LNCAP (cell line): ENCODE measurements at regions not wholly inside any gene's neighbourhood (a gene's known extent, or its start where the extent isn't known, plus 50 kb on each side); places are given as distances from the start of the nearest gene placed in this dataset.

ENCODE experiments used
- TF ChIP-seq, protein P1 (sequence below): fragments of 450-650 bp; IDR thresholded peaks from 2 replicates; pipeline ENCODE4 v1.5.1; 2017; ENCODE audit warnings: mild to moderate bottlenecking

DNA sequence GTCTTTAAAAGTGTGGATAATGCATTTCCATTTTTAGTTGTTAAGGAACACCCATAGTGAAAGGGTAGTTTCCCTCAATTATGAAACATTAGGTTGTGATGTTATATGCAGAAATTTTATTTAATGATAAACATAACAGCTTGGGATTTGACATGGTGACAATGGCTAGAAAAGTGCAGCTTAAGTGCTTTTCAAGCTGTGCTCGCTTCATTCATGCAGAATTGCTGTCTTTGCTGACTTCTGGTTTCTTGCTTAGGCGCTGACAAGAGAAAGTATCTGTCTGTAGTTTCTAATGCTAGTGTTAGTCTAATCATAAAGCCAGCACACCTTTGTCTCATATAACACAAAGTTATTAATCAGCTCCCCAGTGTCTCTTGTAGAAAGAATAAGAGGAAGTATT is 170.0 kb downstream of the ARL5B start:
- TF ChIP-seq, protein P1, sequence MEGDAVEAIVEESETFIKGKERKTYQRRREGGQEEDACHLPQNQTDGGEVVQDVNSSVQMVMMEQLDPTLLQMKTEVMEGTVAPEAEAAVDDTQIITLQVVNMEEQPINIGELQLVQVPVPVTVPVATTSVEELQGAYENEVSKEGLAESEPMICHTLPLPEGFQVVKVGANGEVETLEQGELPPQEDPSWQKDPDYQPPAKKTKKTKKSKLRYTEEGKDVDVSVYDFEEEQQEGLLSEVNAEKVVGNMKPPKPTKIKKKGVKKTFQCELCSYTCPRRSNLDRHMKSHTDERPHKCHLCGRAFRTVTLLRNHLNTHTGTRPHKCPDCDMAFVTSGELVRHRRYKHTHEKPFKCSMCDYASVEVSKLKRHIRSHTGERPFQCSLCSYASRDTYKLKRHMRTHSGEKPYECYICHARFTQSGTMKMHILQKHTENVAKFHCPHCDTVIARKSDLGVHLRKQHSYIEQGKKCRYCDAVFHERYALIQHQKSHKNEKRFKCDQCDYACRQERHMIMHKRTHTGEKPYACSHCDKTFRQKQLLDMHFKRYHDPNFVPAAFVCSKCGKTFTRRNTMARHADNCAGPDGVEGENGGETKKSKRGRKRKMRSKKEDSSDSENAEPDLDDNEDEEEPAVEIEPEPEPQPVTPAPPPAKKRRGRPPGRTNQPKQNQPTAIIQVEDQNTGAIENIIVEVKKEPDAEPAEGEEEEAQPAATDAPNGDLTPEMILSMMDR, result no peak

DNA sequence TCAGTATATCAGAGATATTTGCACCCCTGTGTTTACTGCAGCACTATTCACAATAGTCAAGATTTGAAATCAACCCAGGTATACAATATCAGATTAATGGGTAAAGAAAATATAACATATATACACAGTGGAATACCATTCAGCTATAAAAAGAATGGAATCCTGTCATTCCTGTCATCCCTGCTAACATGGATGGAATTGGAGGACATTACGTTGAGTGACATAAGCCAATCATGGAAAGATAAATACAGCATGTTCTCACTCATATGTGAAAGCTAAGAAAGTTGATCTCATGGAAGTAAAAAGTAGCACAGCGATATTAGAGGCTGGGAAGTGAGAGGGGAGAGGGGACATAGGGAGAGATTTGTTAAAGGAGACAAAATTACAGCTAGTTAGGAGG is 171.0 kb downstream of the ARL5B start:
- TF ChIP-seq, protein P1, result no peak

DNA sequence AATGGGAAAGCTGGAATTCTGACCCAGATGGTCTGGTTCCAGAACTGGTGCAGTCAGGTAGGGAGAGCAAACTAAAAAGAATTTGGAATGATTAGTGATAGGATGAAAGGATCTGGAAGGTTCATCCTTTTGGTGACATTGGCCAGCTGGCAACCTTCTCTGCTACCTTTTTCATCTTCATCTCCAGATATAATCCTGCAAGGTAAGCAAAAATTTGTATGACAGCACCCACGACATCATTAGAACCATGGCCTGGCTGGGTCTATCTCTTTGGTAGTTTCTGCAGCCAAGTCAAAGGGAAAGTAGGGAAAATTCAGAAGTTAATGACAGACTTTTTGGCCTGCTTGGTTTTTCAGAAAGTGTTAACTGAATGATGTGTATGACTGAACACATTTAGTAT is 188.9 kb upstream of the MALRD1 start:
- TF ChIP-seq, protein P1, result no peak

DNA sequence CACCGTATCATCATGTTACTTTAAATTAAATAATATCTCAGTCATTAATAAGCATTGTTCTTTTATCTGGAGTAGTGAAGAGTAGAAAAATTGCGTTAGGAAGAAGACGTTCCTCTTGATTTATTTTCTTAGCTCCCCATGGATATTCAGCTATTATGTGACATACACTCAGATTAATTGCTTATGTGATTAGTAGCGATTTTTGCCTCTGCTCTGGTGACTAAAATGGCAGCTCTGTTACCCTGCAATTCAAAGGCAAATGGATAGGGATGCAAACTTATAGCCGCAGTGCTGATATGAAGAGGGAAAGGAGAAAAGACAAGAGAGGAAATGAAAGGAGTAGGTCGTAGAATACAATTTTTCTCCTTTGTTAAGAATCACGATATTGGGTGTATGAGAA is 188.4 kb upstream of the MALRD1 start:
- TF ChIP-seq, protein P1, result no peak

DNA sequence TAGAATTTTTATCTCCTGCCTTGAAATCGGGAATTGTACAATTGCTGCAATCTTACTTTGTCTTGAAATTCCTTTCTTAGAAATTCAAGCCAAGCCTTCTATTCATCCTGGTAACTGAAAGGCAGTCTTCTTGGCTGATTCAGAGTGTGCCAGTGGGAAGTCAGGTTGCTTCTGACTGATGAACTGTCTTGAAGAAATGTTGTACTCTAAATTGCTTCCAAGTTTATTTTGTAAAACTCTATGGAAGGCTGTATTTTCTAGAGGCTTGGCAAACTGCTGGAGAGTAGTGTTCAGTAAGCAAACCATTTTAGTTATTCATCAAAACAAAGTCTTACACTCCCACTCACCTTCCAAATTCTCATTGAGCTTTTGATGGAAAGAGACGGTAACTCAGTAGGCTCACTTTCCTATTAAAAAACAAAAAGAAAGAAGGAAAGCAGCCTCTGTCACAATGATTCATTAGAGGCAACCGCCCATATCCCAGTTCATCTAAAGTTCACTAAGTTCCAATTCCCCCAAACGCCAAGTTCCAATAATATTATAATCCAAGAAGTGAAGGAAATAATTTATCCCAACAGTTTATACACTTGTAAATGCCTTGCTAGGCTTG is 187.9 kb upstream of the MALRD1 start:
- TF ChIP-seq, protein P1, result no peak

DNA sequence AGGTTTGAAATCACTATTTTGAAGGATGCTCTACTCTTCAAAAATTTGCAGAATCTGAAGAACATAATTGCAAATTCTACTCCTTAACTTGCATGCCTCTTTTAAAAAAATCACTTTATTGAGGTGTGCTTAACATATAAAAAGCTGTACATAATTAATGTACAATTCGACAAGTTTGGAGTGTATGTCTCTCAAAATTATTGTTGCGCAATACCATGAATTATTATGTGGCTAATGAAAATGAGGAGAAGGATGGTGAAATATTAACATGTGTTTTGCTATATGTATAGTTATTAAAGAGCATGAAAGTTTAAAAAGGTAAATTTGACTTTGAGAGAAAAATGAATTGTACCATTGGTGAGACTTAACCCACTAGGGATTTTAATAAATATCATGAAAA is 187.2 kb upstream of the MALRD1 start:
- TF ChIP-seq, protein P1, result no peak

DNA sequence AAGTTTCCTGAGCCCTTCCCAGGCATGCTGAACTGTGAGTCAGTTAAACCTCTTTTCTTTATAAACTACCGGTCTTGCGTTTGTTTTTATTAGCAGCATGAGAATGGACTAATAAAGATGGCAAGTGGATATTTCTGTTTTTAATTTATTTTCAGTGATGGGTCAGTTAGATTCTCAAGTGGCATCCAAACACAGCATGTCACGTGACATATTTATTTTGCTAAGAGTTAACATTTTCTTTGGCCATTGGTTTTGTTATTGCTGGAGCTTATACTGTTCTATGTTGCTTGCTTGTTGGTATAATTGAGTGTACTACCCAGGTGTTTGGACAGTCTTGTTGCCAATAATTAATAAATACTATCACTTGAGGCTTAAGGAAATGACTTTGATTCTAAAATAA is 181.7 kb upstream of the MALRD1 start:
- TF ChIP-seq, protein P1, result no peak

DNA sequence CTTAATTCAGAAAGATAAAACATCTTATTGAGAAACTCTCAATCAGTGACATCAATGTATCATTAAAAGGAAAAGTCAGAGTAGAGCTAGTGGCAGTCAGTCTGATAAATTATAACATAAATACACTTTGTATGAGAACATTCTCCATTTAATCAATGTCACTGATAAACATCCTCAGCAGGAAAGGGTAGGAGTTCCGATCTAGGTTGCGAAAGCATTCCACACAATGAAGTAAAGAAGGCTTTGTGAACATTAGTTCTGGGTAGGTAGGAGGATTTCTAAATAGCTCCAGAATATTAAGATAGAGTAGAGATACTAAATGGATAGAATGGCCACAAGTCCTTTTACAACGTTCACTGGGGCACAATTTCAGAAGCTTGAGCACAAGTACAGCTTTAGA is 179.7 kb upstream of the MALRD1 start:
- TF ChIP-seq, protein P1, result no peak
